ENCODE measurements at regions not wholly inside any gene's neighbourhood (a gene's known extent, or its start where the extent isn't known, plus 50 kb on each side); places are given as distances from the start of the nearest gene placed in this dataset.

DNA sequence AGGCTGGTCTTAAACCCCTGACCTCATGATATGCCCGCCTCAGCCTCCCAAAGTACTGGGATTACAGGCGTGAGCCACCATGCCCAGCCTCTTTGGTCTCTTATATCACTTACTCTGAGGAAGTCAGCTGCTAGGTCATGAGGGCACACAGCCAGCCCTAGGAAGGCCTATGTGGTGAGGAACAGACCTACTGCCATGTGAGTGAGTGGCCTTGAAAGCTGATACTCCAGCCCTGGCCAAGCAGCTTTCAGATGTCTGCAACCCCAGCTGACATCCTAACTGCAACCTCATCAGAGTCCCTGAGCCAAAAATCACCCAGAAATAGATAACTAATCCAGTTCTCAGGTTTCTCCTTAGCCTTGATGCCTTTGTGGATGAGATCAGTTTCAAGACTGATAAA is 224.3 kb downstream of the EDEM1 start:
- Mint-ChIP-seq H3K27ac (no peak overlapping the region), H3K27me3 (ENCODE audit: low read depth) (peaks cover 5% of the 10 kb centered on the region), H3K36me3 (ENCODE audit: low read depth) (no peaks in the 10 kb centered on the region), H3K4me1 (no peaks in the 10 kb centered on the region), H3K9me3 (peaks cover 24% of the 10 kb centered on the region), H3K4me3 (no peak overlapping the region)
- TF ChIP-seq CTCF (IDR thresholded peaks at IDR 0.05; ENCODE audit: unreplicated experiment in 3 of 3), result no peak

DNA sequence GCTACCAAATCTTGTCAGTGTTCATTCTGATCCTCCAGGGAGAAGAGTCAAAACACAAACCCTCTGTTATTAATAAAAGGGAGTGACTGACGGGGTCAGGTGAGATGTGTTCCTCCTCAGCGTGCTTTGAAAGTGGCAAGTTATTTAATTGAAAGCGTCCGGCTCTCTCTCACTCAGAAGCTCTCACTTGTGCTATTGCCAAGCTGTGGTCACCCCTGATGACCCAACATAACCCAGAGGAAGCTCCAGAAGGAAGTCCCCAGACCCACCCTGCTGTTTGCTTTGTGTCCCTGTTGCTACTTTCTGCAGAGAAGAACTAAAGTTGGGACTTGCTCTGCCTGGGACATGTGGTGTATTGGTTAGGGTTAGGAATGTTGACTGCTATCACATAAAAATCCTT is 235.6 kb downstream of the EDEM1 start:
- H3K4me1 Mint-ChIP-seq, result peaks cover 40% of the 10 kb centered on the region
- H3K4me3 Mint-ChIP-seq, result no peak overlapping the region
- peaks cover 9% of the 10 kb centered on the region for H3K9me3 Mint-ChIP-seq
- H3K27ac Mint-ChIP-seq, result no peak overlapping the region
- peaks cover 24% of the 10 kb centered on the region for H3K27me3 Mint-ChIP-seq (ENCODE audit: low read depth)
- TF ChIP-seq CTCF (IDR thresholded peaks at IDR 0.05; ENCODE audit: unreplicated experiment in 3 of 3), result no peak
- no peaks in the 10 kb centered on the region for H3K36me3 Mint-ChIP-seq (ENCODE audit: low read depth)

GRCh38 chr3:5423523-5423922 is 236.0 kb downstream of the EDEM1 start:
- H3K27me3 Mint-ChIP-seq (ENCODE audit: low read depth), result peaks cover 24% of the 10 kb centered on the region
- H3K9me3 Mint-ChIP-seq, result peaks cover 4% of the 10 kb centered on the region
- no peak for TF ChIP-seq CTCF (IDR thresholded peaks at IDR 0.05; ENCODE audit: unreplicated experiment in 3 of 3)
- no peaks in the 10 kb centered on the region for H3K36me3 Mint-ChIP-seq (ENCODE audit: low read depth)
- H3K27ac Mint-ChIP-seq, result no peak overlapping the region
- no peak overlapping the region for H3K4me3 Mint-ChIP-seq
- peaks cover 44% of the 10 kb centered on the region for H3K4me1 Mint-ChIP-seq

DNA sequence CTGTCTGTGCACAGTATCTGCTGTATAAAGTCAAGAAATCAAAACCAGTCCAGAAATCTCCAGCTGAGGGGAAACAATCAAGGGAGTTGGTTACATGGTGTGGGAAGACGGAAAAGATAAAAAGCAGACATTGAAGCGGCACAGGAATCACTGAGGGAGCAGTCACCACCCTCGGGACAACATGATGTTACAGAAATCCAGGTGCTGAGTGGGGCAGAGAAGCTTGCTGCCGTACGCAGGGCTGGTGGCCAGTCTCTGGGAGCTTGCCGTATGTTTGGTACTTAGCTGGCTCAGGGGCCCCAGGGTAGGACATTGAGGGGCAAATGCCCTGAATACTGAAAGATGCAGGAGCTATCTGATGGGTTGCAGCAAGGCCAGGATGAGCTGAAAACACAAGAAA is 237.9 kb downstream of the EDEM1 start:
- Mint-ChIP-seq H3K27me3 (ENCODE audit: low read depth) (peaks cover 24% of the 10 kb centered on the region), H3K27ac (no peak overlapping the region), H3K36me3 (ENCODE audit: low read depth) (no peaks in the 10 kb centered on the region), H3K4me3 (no peak overlapping the region), H3K4me1 (peaks cover 46% of the 10 kb centered on the region), H3K9me3 (no peaks in the 10 kb centered on the region)
- no peak for TF ChIP-seq CTCF (IDR thresholded peaks at IDR 0.05; ENCODE audit: unreplicated experiment in 3 of 3)

- peaks cover 45% of the 10 kb centered on the region for H3K4me1 Mint-ChIP-seq
- H3K27me3 Mint-ChIP-seq (ENCODE audit: low read depth), result peaks cover 22% of the 10 kb centered on the region
- no peaks in the 10 kb centered on the region for H3K9me3 Mint-ChIP-seq
- H3K4me3 Mint-ChIP-seq, result peak overlapping the region in 1 of 3 experiments; percentile 9
- TF ChIP-seq CTCF (IDR thresholded peaks at IDR 0.05; ENCODE audit: unreplicated experiment in 3 of 3), result peak; percentile 87 to 94 (median 89)
- H3K27ac Mint-ChIP-seq, result peak overlapping the region in 2 of 3 experiments; percentile 39 to 67
- no peaks in the 10 kb centered on the region for H3K36me3 Mint-ChIP-seq (ENCODE audit: low read depth)
Observed at GRCh38 chr3:5426094-5426883, 238.8 kb downstream of the EDEM1 start.

DNA sequence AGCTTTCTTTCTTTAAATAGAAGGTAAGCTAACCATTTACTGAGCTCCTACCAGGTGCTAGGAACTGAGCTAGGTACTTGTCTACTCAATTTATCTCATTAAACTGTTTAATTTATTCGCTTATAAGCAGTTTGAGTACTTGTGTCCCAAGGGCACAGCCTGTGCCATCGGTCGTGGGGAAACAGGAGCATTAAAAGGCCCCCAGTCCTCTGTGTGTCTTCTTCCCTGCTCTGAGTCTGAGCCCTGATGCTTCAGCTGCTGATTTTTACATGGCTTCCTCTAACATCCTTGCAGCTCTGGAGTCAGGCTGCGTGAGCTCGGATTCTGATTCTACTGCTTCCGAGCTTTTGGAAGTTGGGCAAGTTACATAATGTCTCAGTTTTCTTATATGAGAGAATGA is 239.5 kb downstream of the EDEM1 start:
- Mint-ChIP-seq H3K27ac (no peak overlapping the region), H3K9me3 (no peaks in the 10 kb centered on the region), H3K36me3 (ENCODE audit: low read depth) (no peaks in the 10 kb centered on the region), H3K4me1 (peaks cover 45% of the 10 kb centered on the region), H3K4me3 (no peak overlapping the region), H3K27me3 (ENCODE audit: low read depth) (peaks cover 22% of the 10 kb centered on the region)
- no peak for TF ChIP-seq CTCF (IDR thresholded peaks at IDR 0.05; ENCODE audit: unreplicated experiment in 3 of 3)
